ENCODE measurements at regions not wholly inside any gene's neighbourhood (a gene's known extent, or its start where the extent isn't known, plus 50 kb on each side); places are given as distances from the start of the nearest gene placed in this dataset.

DNA sequence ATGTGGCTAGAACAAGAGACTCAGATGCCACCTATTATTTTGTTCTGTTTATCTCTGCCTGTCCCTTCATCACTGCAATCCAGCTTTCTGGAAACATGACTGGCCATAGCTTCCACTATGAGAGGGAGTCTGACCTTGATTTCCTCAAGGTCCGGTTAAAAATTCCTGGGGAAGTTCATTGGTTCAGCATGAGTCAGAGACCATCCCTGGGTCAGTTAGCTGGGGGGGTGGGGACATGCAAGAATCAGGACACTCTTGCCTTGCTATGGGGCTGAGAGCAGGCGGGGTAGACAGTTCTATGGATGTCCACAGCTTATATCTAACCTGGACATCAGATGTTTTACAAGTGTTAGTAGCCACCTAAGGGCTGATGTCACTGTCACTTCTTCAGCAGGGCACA lies 81.1 kb downstream of the TENT5C start:
- TF ChIP-seq, protein P1, sequence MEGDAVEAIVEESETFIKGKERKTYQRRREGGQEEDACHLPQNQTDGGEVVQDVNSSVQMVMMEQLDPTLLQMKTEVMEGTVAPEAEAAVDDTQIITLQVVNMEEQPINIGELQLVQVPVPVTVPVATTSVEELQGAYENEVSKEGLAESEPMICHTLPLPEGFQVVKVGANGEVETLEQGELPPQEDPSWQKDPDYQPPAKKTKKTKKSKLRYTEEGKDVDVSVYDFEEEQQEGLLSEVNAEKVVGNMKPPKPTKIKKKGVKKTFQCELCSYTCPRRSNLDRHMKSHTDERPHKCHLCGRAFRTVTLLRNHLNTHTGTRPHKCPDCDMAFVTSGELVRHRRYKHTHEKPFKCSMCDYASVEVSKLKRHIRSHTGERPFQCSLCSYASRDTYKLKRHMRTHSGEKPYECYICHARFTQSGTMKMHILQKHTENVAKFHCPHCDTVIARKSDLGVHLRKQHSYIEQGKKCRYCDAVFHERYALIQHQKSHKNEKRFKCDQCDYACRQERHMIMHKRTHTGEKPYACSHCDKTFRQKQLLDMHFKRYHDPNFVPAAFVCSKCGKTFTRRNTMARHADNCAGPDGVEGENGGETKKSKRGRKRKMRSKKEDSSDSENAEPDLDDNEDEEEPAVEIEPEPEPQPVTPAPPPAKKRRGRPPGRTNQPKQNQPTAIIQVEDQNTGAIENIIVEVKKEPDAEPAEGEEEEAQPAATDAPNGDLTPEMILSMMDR (IDR thresholded peaks at IDR 0.05) = no peak
- TF ChIP-seq POLR2A (IDR thresholded peaks at IDR 0.05) (no peak), POLR2AphosphoS5 (IDR thresholded peaks at IDR 0.05) (no peak), EP300 (IDR thresholded peaks at IDR 0.05; ENCODE audit: low read depth) (no peak)

All from transverse colon (tissue), 4 donors.